ENCODE measurements at regions not wholly inside any gene's neighbourhood (a gene's known extent, or its start where the extent isn't known, plus 50 kb on each side); places are given as distances from the start of the nearest gene placed in this dataset.

DNA sequence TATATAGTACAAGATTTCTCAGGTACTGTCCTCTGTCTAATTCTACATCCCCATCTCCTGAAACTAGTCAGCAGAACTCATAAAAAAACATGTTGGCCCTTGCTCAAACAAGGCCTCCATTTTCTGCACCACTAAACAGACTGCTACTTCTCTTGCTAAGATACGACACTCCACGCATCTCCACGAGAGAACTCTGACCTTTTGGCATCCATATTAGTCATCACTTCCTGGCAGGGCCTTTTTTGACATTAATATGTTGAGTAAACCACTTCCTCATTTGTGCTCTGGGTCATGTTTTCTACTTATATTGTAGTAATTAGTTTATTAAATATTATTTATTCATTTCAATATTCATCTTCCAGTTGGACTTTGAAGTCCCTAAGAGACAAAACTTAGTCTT is 65.6 kb downstream of the DCAF8L1 start (continued):
- TF ChIP-seq, protein P1, sequence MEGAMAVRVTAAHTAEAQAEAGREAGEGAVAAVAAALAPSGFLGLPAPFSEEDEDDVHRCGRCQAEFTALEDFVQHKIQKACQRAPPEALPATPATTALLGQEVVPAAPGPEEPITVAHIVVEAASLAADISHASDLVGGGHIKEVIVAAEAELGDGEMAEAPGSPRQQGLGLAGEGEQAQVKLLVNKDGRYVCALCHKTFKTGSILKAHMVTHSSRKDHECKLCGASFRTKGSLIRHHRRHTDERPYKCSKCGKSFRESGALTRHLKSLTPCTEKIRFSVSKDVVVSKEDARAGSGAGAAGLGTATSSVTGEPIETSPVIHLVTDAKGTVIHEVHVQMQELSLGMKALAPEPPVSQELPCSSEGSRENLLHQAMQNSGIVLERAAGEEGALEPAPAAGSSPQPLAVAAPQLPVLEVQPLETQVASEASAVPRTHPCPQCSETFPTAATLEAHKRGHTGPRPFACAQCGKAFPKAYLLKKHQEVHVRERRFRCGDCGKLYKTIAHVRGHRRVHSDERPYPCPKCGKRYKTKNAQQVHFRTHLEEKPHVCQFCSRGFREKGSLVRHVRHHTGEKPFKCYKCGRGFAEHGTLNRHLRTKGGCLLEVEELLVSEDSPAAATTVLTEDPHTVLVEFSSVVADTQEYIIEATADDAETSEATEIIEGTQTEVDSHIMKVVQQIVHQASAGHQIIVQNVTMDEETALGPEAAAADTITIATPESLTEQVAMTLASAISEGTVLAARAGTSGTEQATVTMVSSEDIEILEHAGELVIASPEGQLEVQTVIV (IDR thresholded peaks at IDR 0.05; ENCODE audit: borderline replicate concordance, partially characterized antibody), result no peak
- TF ChIP-seq JUNB (IDR thresholded peaks at IDR 0.05), result peak; percentile 85
- no peak for TF ChIP-seq SUZ12 (IDR thresholded peaks at IDR 0.05; ENCODE audit: unreplicated experiment)
- TF ChIP-seq MTA2 (IDR thresholded peaks at IDR 0.05; ENCODE audit: low read depth), result peak; percentile 87
- TF ChIP-seq IKZF2 (IDR thresholded peaks at IDR 0.05), result peak in 1 of 2 experiments; percentile 39; a peak in 2 of 4 replicates

DNA sequence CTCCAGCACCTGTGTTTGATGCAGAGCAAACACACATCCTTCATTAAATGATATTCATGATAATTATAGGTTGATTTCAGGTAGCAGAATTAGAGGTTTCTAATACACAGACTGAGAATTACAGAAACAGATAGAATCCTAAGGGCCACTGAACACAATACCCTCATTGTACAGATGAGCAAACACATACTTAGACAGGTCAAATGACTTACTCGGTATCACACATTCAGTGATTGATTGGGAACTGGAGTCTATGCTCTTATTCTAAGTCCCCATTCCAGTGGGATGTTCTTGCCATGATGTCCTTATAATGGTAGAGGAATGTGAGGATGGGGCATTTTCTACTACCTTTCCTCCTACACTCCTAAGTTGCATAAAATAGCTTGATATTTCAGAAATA is 70.8 kb downstream of the DCAF8L1 start:
- Histone ChIP-seq H2AFZ (ENCODE audit: control insufficient read depth, low read depth, low read length) (no peak overlapping the region), H3K9ac (ENCODE audit: control insufficient read depth, insufficient read depth, low read length) (no peak overlapping the region), H3K79me2 (ENCODE audit: control insufficient read depth, insufficient read depth, low read length) (no peaks in the 10 kb centered on the region), H3K4me1 (ENCODE audit: control insufficient read depth, insufficient read depth, low read length) (no peaks in the 10 kb centered on the region), H3K9me3 (replicated peaks; ENCODE audit: control insufficient read depth, insufficient read depth, low read length) (no peaks in the 10 kb centered on the region), H3K27me3 (replicated peaks in 1 of 2; ENCODE audit: control insufficient read depth in 2 of 2, insufficient read depth in 2 of 2, low read length in 1 of 2) (no peaks in the 10 kb centered on the region), H3K4me3 (no peak overlapping the region), H3K27ac (ENCODE audit: control insufficient read depth, insufficient read depth) (no peak overlapping the region), H3K4me2 (ENCODE audit: control insufficient read depth, insufficient read depth) (no peak overlapping the region), H4K20me1 (ENCODE audit: control insufficient read depth, insufficient read depth) (no peaks in the 10 kb centered on the region), H3K36me3 (ENCODE audit: control insufficient read depth in 2 of 2, insufficient read depth in 2 of 2, low read length in 1 of 2) (no peaks in the 10 kb centered on the region)
- ChIA-PET RAD21 (ENCODE audit: unreplicated experiment) (no interaction called here), POLR2A (no interaction called here), CTCF (interaction anchor here (1.7 kb wide), 1 partner anchor 9 kb away, joined by 6 read pairs; no protein-coding TSS in a partner anchor), SMC1A (ENCODE audit: uncharacterized antibody, unreplicated experiment) (interaction anchor here (0.7 kb wide), 2 partner anchors 10 to 25 kb away, joined by 3 read pairs; no protein-coding TSS in a partner anchor)
- ATAC-seq (peak; percentile 57; the same call in 2 of the 3 replicates), DNase-seq (ENCODE audit: low read depth, low spot score) (no peak), FAIRE-seq (no peak)
- in situ Hi-C loops (cut with MboI) (no loop called here), intact Hi-C loops (cut with micrococcal nuclease; ENCODE audit: unreplicated experiment) (no loop called here)
- no peak for TF ChIP-seq SIX5 (IDR thresholded peaks at IDR 0.05; ENCODE audit: low read depth, low read length, severe bottlenecking)
- TF ChIP-seq ZNF384 (IDR thresholded peaks at IDR 0.05; ENCODE audit: borderline replicate concordance, low read depth, low read length), result no peak
- TF ChIP-seq, protein P2, sequence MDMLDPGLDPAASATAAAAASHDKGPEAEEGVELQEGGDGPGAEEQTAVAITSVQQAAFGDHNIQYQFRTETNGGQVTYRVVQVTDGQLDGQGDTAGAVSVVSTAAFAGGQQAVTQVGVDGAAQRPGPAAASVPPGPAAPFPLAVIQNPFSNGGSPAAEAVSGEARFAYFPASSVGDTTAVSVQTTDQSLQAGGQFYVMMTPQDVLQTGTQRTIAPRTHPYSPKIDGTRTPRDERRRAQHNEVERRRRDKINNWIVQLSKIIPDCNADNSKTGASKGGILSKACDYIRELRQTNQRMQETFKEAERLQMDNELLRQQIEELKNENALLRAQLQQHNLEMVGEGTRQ (IDR thresholded peaks at IDR 0.05; ENCODE audit: borderline replicate concordance, low read depth, low read length), result no peak
- TF ChIP-seq, protein P3, sequence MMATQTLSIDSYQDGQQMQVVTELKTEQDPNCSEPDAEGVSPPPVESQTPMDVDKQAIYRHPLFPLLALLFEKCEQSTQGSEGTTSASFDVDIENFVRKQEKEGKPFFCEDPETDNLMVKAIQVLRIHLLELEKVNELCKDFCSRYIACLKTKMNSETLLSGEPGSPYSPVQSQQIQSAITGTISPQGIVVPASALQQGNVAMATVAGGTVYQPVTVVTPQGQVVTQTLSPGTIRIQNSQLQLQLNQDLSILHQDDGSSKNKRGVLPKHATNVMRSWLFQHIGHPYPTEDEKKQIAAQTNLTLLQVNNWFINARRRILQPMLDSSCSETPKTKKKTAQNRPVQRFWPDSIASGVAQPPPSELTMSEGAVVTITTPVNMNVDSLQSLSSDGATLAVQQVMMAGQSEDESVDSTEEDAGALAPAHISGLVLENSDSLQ (IDR thresholded peaks at IDR 0.05), result no peak
- TF ChIP-seq, protein P4, sequence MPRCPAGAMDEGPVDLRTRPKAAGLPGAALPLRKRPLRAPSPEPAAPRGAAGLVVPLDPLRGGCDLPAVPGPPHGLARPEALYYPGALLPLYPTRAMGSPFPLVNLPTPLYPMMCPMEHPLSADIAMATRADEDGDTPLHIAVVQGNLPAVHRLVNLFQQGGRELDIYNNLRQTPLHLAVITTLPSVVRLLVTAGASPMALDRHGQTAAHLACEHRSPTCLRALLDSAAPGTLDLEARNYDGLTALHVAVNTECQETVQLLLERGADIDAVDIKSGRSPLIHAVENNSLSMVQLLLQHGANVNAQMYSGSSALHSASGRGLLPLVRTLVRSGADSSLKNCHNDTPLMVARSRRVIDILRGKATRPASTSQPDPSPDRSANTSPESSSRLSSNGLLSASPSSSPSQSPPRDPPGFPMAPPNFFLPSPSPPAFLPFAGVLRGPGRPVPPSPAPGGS (IDR thresholded peaks at IDR 0.05; ENCODE audit: borderline replicate concordance, insufficient read depth, low read depth, low read length, poor library complexity, severe bottlenecking), result no peak
- no peak for TF ChIP-seq LARP7 (IDR thresholded peaks at IDR 0.05)
- TF ChIP-seq, protein P5, sequence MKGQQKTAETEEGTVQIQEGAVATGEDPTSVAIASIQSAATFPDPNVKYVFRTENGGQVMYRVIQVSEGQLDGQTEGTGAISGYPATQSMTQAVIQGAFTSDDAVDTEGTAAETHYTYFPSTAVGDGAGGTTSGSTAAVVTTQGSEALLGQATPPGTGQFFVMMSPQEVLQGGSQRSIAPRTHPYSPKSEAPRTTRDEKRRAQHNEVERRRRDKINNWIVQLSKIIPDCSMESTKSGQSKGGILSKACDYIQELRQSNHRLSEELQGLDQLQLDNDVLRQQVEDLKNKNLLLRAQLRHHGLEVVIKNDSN (IDR thresholded peaks at IDR 0.05; ENCODE audit: borderline replicate concordance, extremely low read length, insufficient read depth, low read depth, low read length), result no peak
- no peak for TF ChIP-seq POU2F2 (IDR thresholded peaks at IDR 0.05; ENCODE audit: borderline replicate concordance, low read depth, low read length)
- no peak for TF ChIP-seq BMI1 (IDR thresholded peaks at IDR 0.05; ENCODE audit: borderline replicate concordance)
- no peak for TF ChIP-seq TBL1XR1 (IDR thresholded peaks at IDR 0.05; ENCODE audit: low read depth, low read length)
- BruUV-seq (replicated peaks), result no TSS peak
- WGBS (ENCODE audit: insufficient coverage, insufficient replicate concordance, low lambda C conversion rate, missing lambda C conversion rate), result 63% methylated on average over 1 of the region's 1 CpG

Measured in GM12878 (cell line).